GM18519 (cell line): ENCODE measurements at regions not wholly inside any gene's neighbourhood (a gene's known extent, or its start where the extent isn't known, plus 50 kb on each side); places are given as distances from the start of the nearest gene placed in this dataset.

Experiments used
- ATAC-seq: cut with Tn5 transposase; IDR thresholded peaks from one replicate; pipeline ENCODE4 v1.9.1; 2021; ENCODE audit warnings: mild to moderate bottlenecking, moderate library complexity; ENCODE audit not compliant: unreplicated experiment, low FRiP score

- ATAC-seq = no peak
Measured at GRCh38 chr4:133263104-133263503, 114.0 kb downstream of the PCDH10 start.

GRCh38 chr4:133247861-133248260 lies 98.8 kb downstream of the PCDH10 start:
- ATAC-seq = no peak

GRCh38 chr4:133245226-133245625 lies 96.1 kb downstream of the PCDH10 start:
- no peak for ATAC-seq
